Endothelial cell of umbilical vein (primary cell): ENCODE measurements at regions not wholly inside any gene's neighbourhood (a gene's known extent, or its start where the extent isn't known, plus 50 kb on each side); places are given as distances from the start of the nearest gene placed in this dataset.

Experiments
- BruUV-seq: library from RNA; stranded (reverse); fragments of 400-500 nt; replicated peaks from 2 replicates; lab custom pipeline; 2021; lab: Mats Ljungman, UMichigan
- CTCF ChIA-PET: fragments of 300-600, 350-600 bp; sonication (Branson Sonifier 250); formaldehyde crosslinking; loops from one replicate; lab custom pipeline; 2021; ENCODE audit warnings: antibody characterized with exemption, inconsistent platforms; lab: Charles Lee
- POLR2A ChIA-PET: fragments of 300-600, 350-600 bp; sonication (Branson Sonifier 250); formaldehyde crosslinking; loops from one replicate; lab custom pipeline; 2021; ENCODE audit warnings: antibody characterized with exemption, inconsistent platforms; lab: Charles Lee
- DNase-seq: peaks from one replicate; pipeline ENCODE4 v3.0.0-alpha.2; 2011; ENCODE audit warnings: low read depth, low spot score
- FAIRE-seq: peaks from 2 replicates; lab custom pipeline; 2011; peaks lifted over from hg19 to GRCh38; lab: Jason Lieb, UNC
- H2AFZ ChIP-seq: 2 replicates; pipeline ENCODE4 v1.6.0; 2012; ENCODE audit warnings: low read depth, low read length, control low read depth, inconsistent platforms
- H3K27ac ChIP-seq: 2 replicates; pipeline ENCODE4 v1.5.1; 2011; ENCODE audit warnings: low read depth, mild to moderate bottlenecking, control low read depth, low read length, moderate library complexity; ENCODE audit not compliant: insufficient read depth
- H3K27me3 ChIP-seq, 2 experiments: 2 replicates each; pipeline versions ENCODE4 v1.6.0 to v1.6.1; 2011; ENCODE audit warnings: low read length in 2 of 2, mixed read lengths in 1 of 2; ENCODE audit not compliant: control insufficient read depth in 2 of 2, insufficient read depth in 2 of 2
- H3K36me3 ChIP-seq, 2 experiments: 2 replicates in 1 of 2; 3 replicates in 1 of 2; pipeline ENCODE4 v1.5.1; 2011; ENCODE audit warnings: low read length in 2 of 2, mild to moderate bottlenecking in 1 of 2, moderate library complexity in 1 of 2; ENCODE audit not compliant: control insufficient read depth in 2 of 2, insufficient read depth in 2 of 2; ENCODE audit errors: extremely low read depth in 1 of 2
- H3K4me1 ChIP-seq: 3 replicates; pipeline ENCODE4 v1.5.1; 2011; ENCODE audit warnings: mild to moderate bottlenecking, low read length; ENCODE audit not compliant: control insufficient read depth, insufficient read depth; ENCODE audit errors: extremely low read depth
- H3K4me2 ChIP-seq: 2 replicates; pipeline ENCODE4 v1.6.1; 2011; ENCODE audit warnings: low read length, control low read depth, mixed read lengths; ENCODE audit not compliant: insufficient read depth
- H3K4me3 ChIP-seq, 3 experiments: fragments of 200-600 bp in 1 of 3; sonication (generic), shearing (Covaris generic) in 1 of 3; replicated peaks in 1 of 3; 2 replicates each; pipeline ENCODE4 v1.5.1; 2011 to 2016; ENCODE audit warnings: control low read depth in 3 of 3, low read length in 3 of 3, mild to moderate bottlenecking in 2 of 3, inconsistent platforms in 1 of 3, low read depth in 1 of 3, moderate library complexity in 1 of 3; ENCODE audit not compliant: insufficient read depth in 1 of 3
- H3K79me2 ChIP-seq: 2 replicates; pipeline ENCODE4 v1.6.0; 2012; ENCODE audit warnings: low read length, inconsistent platforms; ENCODE audit not compliant: control insufficient read depth, insufficient read depth
- H3K9ac ChIP-seq: replicated peaks from 2 replicates; pipeline ENCODE3; 2011; ENCODE audit warnings: low read length, control low read depth; ENCODE audit not compliant: insufficient read depth; ENCODE audit errors: extremely low read depth
- H3K9me1 ChIP-seq: replicated peaks from 3 replicates; pipeline ENCODE4 v1.6.0; 2011; ENCODE audit warnings: mild to moderate bottlenecking, low read length; ENCODE audit not compliant: control insufficient read depth, insufficient read depth; ENCODE audit errors: extremely low read depth
- H3K9me3 ChIP-seq: replicated peaks from 2 replicates; pipeline ENCODE4 v1.5.1; 2012; ENCODE audit warnings: low read length, inconsistent platforms; ENCODE audit not compliant: control insufficient read depth, insufficient read depth
- H4K20me1 ChIP-seq: replicated peaks from 2 replicates; pipeline ENCODE3; 2011; ENCODE audit warnings: mild to moderate bottlenecking, low read length; ENCODE audit not compliant: control insufficient read depth, insufficient read depth; ENCODE audit errors: extremely low read depth
- CTCF ChIP-seq, 2 donors: IDR thresholded peaks; 1 replicate in 1 of 2; 2 replicates in 1 of 2; pipeline ENCODE4 v1.5.1; 2011; ENCODE audit warnings: low read length in 2 of 2, mild to moderate bottlenecking in 2 of 2, moderate library complexity in 2 of 2, control low read depth in 1 of 2, inconsistent platforms in 1 of 2, low read depth in 1 of 2; ENCODE audit not compliant: insufficient read depth in 1 of 2; ENCODE audit errors: extremely low read depth in 1 of 2
- EZH2 ChIP-seq: IDR thresholded peaks from 2 replicates; pipeline ENCODE4 v1.6.1; 2012; ENCODE audit warnings: borderline replicate concordance, low read depth, mild to moderate bottlenecking, moderate library complexity, low read length, inconsistent platforms; ENCODE audit not compliant: severe bottlenecking
- FOS ChIP-seq: IDR thresholded peaks from 2 replicates; pipeline ENCODE4 v1.6.1; 2011; ENCODE audit warnings: mild to moderate bottlenecking, low read length, moderate library complexity, borderline replicate concordance; ENCODE audit not compliant: insufficient read depth
- GATA2 ChIP-seq: IDR thresholded peaks from 2 replicates; pipeline ENCODE4 v1.7.0; 2011; ENCODE audit warnings: low read depth, mild to moderate bottlenecking, moderate library complexity, mixed read lengths, low read length; ENCODE audit not compliant: insufficient read length, insufficient read depth
- JUN ChIP-seq: IDR thresholded peaks from 2 replicates; pipeline ENCODE4 v1.6.1; 2011; ENCODE audit warnings: borderline replicate concordance, low read depth; ENCODE audit not compliant: insufficient read length, insufficient read depth
- MAX ChIP-seq: IDR thresholded peaks from 2 replicates; pipeline ENCODE4 v1.6.1; 2011; ENCODE audit not compliant: insufficient read depth, insufficient read length
- MYC ChIP-seq: IDR thresholded peaks from one replicate; pipeline ENCODE4 v1.6.1; 2011; ENCODE audit warnings: mild to moderate bottlenecking, low read depth, low read length
- POLR2A ChIP-seq: IDR thresholded peaks from 2 replicates; pipeline ENCODE4 v1.6.1; 2012; ENCODE audit warnings: low read depth, mild to moderate bottlenecking, control low read depth, low read length
- POLR2AphosphoS5 ChIP-seq: IDR thresholded peaks from 2 replicates; pipeline ENCODE4 v1.6.1; 2012; ENCODE audit warnings: low read depth, mild to moderate bottlenecking, control low read depth, low read length, moderate library complexity; ENCODE audit not compliant: insufficient read depth
- dilution Hi-C: fragments of 300-500 bp; cut with MboI; formaldehyde crosslinking; loops from one replicate; pipeline ENCODE4 v1.15.0; 2019; ENCODE audit warnings: low sequenced_read_pairs; ENCODE audit not compliant: extremely low pct_ligation_motif_present
- intact Hi-C: fragments of 100-400 bp; cut with micrococcal nuclease; formaldehyde crosslinking; loops from one replicate; pipeline ENCODE4 v1.10.0; 2022

DNA sequence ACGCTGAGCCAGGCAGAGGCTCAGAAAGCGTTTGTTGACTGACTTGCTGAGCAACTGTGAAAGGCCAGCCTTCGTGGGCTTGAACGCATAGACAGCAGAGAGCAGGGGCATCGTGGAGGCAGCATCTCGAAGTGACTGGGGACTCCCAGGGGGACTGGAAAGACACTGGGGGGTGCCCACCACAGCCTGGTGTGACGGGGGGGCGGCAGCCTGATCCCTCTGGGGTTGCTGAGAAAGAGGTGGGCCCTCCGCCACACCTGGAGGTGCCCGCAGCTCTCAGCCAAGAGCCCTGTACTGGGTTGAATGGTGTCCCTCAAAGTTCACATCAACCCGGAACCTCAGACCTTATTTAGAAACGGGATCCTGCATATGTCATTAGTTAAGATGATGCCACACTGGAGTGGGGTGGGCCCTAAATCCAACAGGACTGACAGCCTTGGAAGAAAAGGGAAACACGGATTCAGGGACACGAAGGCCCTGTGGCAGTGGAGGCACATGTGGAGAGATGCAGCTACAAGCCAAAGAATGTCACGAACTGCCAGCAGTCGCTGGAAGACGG lies 84.6 kb downstream of the RFLNA start:
- H2AFZ ChIP-seq, result no peak overlapping the region
- dilution Hi-C loops, result no loop called here
- POLR2A ChIA-PET, result no interaction called here
- H3K79me2 ChIP-seq, result peaks cover 61% of the 10 kb centered on the region
- no peaks in the 10 kb centered on the region for H3K27me3 ChIP-seq
- TF ChIP-seq MYC (no peak), EZH2 (no peak), POLR2AphosphoS5 (no peak), CTCF (IDR thresholded peaks at IDR 0.05; ENCODE audit: extremely low read depth in 1 of 2, insufficient read depth in 1 of 2, low read depth in 1 of 2, low read length in 2 of 2) (no peak), JUN (no peak), MAX (no peak), FOS (no peak), GATA2 (no peak), POLR2A (no peak)
- intact Hi-C loops, result loop anchor here (2.0 kb wide), 1 partner anchor 13 kb away; no protein-coding TSS in a partner anchor
- no peaks in the 10 kb centered on the region for H3K9me3 ChIP-seq
- H3K9me1 ChIP-seq, result no peaks in the 10 kb centered on the region
- H3K27ac ChIP-seq, result peak overlapping the region; percentile 93
- H3K4me1 ChIP-seq, result peaks cover 55% of the 10 kb centered on the region
- H3K4me3 ChIP-seq, result no peak overlapping the region
- CTCF ChIA-PET, result interaction anchor here (0.7 to 3.7 kb wide), 30 partner anchors 10 to 392 kb away, joined by 3 to 53 read pairs (median 5); no protein-coding TSS in a partner anchor
- H3K36me3 ChIP-seq, result peaks cover 10 to 30% of the 10 kb centered on the region in 2 experiments
- H3K9ac ChIP-seq, result peak overlapping the region; percentile 72
- peak overlapping the region; percentile 26 for H3K4me2 ChIP-seq
- DNase-seq (no peak), FAIRE-seq (no peak)
- BruUV-seq, result TSS peak; percentile 61
- no peaks in the 10 kb centered on the region for H4K20me1 ChIP-seq
